OCI-LY3 (cell line): ENCODE measurements at regions not wholly inside any gene's neighbourhood (a gene's known extent, or its start where the extent isn't known, plus 50 kb on each side); places are given as distances from the start of the nearest gene placed in this dataset.

ENCODE experiments used
- H2AFZ ChIP-seq: fragments of 200-600, 300-600 bp; shearing (Covaris generic); 2 replicates; pipeline ENCODE4 v1.6.0; 2014; ENCODE audit warnings: antibody characterized with exemption, low read depth, low read length
- H3K27ac ChIP-seq: fragments of 200-600, 300-600 bp; sonication (generic); 2 replicates; pipeline ENCODE4 v1.5.1; 2014; ENCODE audit warnings: mild to moderate bottlenecking, low read length, moderate library complexity, mixed read lengths
- H3K27me3 ChIP-seq: fragments of 200-600, 300-600 bp; sonication (generic); 2 replicates; pipeline ENCODE4 v1.6.1; 2014; ENCODE audit warnings: low read depth, low read length, mixed read lengths
- H3K36me3 ChIP-seq: fragments of 200-600, 300-600 bp; sonication (generic); replicated peaks from 2 replicates; pipeline ENCODE3; 2014; ENCODE audit warnings: low read depth, low read length, mixed read lengths
- H3K4me1 ChIP-seq: fragments of 300-600, 200-600 bp; sonication (generic); 2 replicates; pipeline ENCODE4 v1.6.1; 2014; ENCODE audit warnings: low read length, mixed read lengths
- H3K4me2 ChIP-seq: fragments of 200-600, 300-600 bp; sonication (generic); 2 replicates; pipeline ENCODE4 v1.6.1; 2014; ENCODE audit warnings: low read length, mixed read lengths
- H3K4me3 ChIP-seq: fragments of 300-600, 200-600 bp; sonication (generic); 2 replicates; pipeline ENCODE4 v1.5.1; 2014; ENCODE audit warnings: antibody characterized with exemption, mild to moderate bottlenecking, low read length, moderate library complexity
- H3K79me2 ChIP-seq: fragments of 300-600, 200-600 bp; shearing (Covaris generic); 2 replicates; pipeline ENCODE4 v1.6.1; 2014; ENCODE audit warnings: mild to moderate bottlenecking, low read length, mixed read lengths
- H3K9ac ChIP-seq: fragments of 300-600, 200-600 bp; shearing (Covaris generic); 2 replicates; pipeline ENCODE4 v1.6.0; 2014; ENCODE audit warnings: mild to moderate bottlenecking, low read length, moderate library complexity
- H3K9me3 ChIP-seq: fragments of 200-600, 300-600 bp; shearing (Covaris generic); 2 replicates; pipeline ENCODE4 v1.6.1; 2014; ENCODE audit warnings: low read length, mixed read lengths; ENCODE audit not compliant: insufficient read depth
- H4K20me1 ChIP-seq: fragments of 200-600, 300-600 bp; sonication (generic); 2 replicates; pipeline ENCODE4 v1.6.1; 2016; ENCODE audit warnings: low read length, mixed read lengths; ENCODE audit not compliant: insufficient read depth
- EZH2phosphoT487 ChIP-seq: fragments of 200-600 bp; shearing (Covaris generic); IDR thresholded peaks from 2 replicates; pipeline ENCODE4 v1.6.1; 2018; ENCODE audit warnings: antibody characterized with exemption, mixed run types, low read depth
- TF ChIP-seq, protein P1 (sequence below): fragments of 200-600, 300-600 bp; sonication (generic); IDR thresholded peaks from 2 replicates; pipeline ENCODE4 v1.5.1; 2014; ENCODE audit warnings: antibody characterized with exemption, low read length, low read depth

DNA sequence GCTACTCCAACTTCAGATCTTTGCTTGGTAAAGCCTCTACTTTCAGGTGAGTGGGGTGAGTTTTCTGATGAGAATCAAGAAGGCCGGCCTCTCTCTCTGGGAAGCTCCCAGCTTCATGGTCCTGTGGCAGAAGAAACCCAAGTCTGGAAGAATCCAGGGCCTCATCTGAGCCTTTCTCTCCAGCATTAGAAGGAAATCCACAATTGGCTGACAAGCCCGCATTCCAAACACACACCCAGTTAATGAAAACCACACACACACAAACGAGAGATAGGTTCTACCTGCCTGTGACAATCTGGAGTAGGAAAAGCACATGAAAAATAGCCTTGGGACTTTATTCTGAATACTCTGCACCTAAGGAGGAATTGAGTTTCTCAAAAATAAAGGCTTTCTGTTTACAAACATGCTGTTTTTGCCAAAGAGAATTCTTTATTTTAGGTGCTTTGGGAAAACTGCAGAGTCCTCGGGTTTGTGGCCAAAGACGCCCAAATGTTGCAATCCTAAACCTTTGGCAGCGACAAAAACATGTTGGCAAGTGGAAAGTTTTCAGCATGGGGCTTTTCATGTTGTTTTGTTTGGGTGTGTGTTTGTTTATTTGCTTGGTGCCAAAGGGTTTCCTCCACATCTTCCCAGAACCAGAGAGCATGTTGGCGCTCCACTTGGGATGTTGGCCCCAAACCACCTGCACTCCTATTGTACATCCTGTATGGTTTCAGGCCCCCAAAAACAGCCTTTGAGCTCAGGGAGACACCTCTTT, 216.2 kb downstream of the SETD4 start:
- no peaks in the 10 kb centered on the region for H3K27me3 ChIP-seq
- no peaks in the 10 kb centered on the region for H3K79me2 ChIP-seq
- H3K27ac ChIP-seq, result no peak overlapping the region
- H3K36me3 ChIP-seq, result no peaks in the 10 kb centered on the region
- H2AFZ ChIP-seq, result no peak overlapping the region
- H3K9me3 ChIP-seq, result no peaks in the 10 kb centered on the region
- H3K4me3 ChIP-seq, result no peak overlapping the region
- no peak overlapping the region for H3K9ac ChIP-seq
- H4K20me1 ChIP-seq, result no peaks in the 10 kb centered on the region
- 0 out of 2 replicates have a peak, but pooled peaks cover 2% of the 10 kb centered on the region for H3K4me1 ChIP-seq
- H3K4me2 ChIP-seq, result no peak overlapping the region
- TF ChIP-seq, protein P1, sequence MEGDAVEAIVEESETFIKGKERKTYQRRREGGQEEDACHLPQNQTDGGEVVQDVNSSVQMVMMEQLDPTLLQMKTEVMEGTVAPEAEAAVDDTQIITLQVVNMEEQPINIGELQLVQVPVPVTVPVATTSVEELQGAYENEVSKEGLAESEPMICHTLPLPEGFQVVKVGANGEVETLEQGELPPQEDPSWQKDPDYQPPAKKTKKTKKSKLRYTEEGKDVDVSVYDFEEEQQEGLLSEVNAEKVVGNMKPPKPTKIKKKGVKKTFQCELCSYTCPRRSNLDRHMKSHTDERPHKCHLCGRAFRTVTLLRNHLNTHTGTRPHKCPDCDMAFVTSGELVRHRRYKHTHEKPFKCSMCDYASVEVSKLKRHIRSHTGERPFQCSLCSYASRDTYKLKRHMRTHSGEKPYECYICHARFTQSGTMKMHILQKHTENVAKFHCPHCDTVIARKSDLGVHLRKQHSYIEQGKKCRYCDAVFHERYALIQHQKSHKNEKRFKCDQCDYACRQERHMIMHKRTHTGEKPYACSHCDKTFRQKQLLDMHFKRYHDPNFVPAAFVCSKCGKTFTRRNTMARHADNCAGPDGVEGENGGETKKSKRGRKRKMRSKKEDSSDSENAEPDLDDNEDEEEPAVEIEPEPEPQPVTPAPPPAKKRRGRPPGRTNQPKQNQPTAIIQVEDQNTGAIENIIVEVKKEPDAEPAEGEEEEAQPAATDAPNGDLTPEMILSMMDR, result no peak

DNA sequence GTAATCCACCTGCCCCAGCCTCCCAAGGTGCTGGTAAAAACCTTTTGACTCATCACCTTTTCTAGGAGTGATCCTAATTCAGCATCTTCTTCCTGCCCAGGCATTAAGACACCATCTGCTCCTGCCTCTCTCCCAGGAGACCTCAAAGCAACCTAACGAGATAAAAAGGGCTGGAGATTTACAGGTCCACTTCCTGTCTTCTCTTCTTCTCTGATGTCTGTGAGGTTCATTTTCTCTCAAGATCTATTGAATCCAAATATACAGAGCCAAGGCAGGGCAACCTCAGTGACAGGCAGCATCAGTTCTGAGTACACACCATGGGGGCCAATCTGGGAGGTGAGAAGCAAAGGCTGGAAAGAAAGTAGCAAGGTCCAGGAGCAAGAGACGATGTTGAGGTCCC, 219.4 kb downstream of the SETD4 start:
- peak overlapping the region; percentile 30; the same call in 1 of the 2 replicates for H2AFZ ChIP-seq
- H3K79me2 ChIP-seq, result no peaks in the 10 kb centered on the region
- no peak overlapping the region for H3K4me2 ChIP-seq
- no peak overlapping the region for H3K27ac ChIP-seq
- TF ChIP-seq, protein P1, result no peak
- no peak for TF ChIP-seq EZH2phosphoT487
- H3K9ac ChIP-seq, result no peak overlapping the region
- 0 out of 2 replicates have a peak, but pooled peaks cover 2% of the 10 kb centered on the region for H3K4me1 ChIP-seq
- no peaks in the 10 kb centered on the region for H3K27me3 ChIP-seq
- no peaks in the 10 kb centered on the region for H3K9me3 ChIP-seq
- no peak overlapping the region for H3K4me3 ChIP-seq
- no peaks in the 10 kb centered on the region for H3K36me3 ChIP-seq
- H4K20me1 ChIP-seq, result no peaks in the 10 kb centered on the region

DNA sequence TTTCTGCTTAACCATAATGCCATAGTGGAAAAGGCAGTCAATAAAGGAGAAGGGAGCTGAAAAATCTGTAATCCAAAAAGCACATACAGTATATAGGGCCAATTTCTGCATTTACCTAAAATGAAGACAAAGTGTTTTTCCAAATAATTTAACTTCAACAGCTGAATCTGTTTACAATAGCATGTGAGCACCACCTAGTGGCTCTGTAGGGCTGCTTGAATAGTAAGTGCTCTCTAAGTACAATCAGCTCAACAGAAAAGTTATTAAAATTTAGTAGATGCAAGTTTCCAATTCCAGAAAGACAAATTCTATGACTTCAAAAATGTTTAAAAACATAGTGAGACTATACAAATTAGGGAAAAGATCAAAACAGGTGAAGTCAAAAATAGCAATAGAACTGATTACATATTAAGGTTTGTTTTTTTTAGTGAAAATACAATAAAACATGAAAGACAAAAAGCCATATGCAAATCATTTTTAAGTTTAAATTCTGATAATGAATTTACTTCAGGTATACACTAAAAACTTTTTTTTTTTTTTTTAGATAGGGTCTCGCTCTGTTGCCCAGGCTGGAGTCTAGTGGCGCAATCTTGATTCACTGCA, 220.0 kb downstream of the SETD4 start:
- no peak overlapping the region for H3K4me2 ChIP-seq
- H3K9me3 ChIP-seq, result no peaks in the 10 kb centered on the region
- H2AFZ ChIP-seq, result no peak overlapping the region
- no peak overlapping the region for H3K4me3 ChIP-seq
- no peaks in the 10 kb centered on the region for H4K20me1 ChIP-seq
- H3K4me1 ChIP-seq, result 0 out of 2 replicates have a peak, but pooled peaks cover 2% of the 10 kb centered on the region
- H3K79me2 ChIP-seq, result no peaks in the 10 kb centered on the region
- no peaks in the 10 kb centered on the region for H3K27me3 ChIP-seq
- H3K36me3 ChIP-seq, result no peaks in the 10 kb centered on the region
- TF ChIP-seq EZH2phosphoT487, result no peak
- TF ChIP-seq, protein P1, result peak; percentile 83
- no peak overlapping the region for H3K9ac ChIP-seq
- H3K27ac ChIP-seq, result no peak overlapping the region

DNA sequence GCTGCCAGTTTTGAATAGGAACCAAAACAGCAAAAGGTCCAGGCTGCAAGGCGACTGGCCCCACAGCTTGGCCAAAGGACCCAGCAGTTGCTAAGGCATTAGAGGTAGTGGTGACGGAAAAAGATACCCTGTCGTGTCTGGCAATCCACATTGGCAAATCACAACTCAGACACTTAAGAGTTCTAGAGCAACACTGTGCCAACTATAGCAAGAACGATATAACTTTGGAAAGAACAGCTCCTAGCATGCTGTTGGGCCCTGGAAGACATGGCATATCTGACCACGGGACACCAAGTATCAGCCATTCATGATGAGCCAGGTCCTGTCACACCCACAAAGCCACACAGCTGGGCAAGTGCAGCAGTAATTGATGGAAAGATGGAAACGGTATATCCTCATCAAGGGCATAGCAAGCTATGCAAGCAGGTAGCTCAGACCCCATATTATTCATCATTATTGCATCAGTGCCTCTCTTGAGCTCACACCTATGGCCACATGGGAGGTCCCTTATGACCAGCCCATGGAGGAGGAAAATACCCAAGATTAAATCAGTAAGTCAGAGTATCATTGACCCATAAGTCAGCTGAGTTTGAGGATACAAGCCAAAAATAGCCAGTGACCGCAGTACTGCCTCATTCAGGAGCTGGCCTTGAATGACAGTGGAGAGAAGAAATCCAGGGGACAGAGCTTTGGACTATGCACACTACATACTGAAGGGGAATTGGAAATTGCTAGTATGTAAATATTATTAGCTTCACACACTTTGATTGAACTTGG, 221.2 kb downstream of the SETD4 start:
- no peak overlapping the region for H3K9ac ChIP-seq
- H2AFZ ChIP-seq, result no peak overlapping the region
- no peaks in the 10 kb centered on the region for H3K36me3 ChIP-seq
- H3K4me3 ChIP-seq, result no peak overlapping the region
- TF ChIP-seq, protein P1, result no peak
- TF ChIP-seq EZH2phosphoT487, result no peak
- H4K20me1 ChIP-seq, result no peaks in the 10 kb centered on the region
- H3K27me3 ChIP-seq, result no peaks in the 10 kb centered on the region
- H3K4me2 ChIP-seq, result no peak overlapping the region
- no peaks in the 10 kb centered on the region for H3K9me3 ChIP-seq
- H3K27ac ChIP-seq, result no peak overlapping the region
- 0 out of 2 replicates have a peak, but pooled peaks cover 2% of the 10 kb centered on the region for H3K4me1 ChIP-seq
- no peaks in the 10 kb centered on the region for H3K79me2 ChIP-seq
